Activated T-helper 1 cell treated with anti-CD3 and anti-CD28 coated beads, Interleukin-12 subunit alpha, Interleukin-12 subunit beta, Interleukin-2, Interleukin-4 antibody, amounts not matched to agents 30 ng/mL and 10 ng/mL and 1 ng/mL, durations not matched to agents 14 hours and 24 hours and 36 hours (primary cell): ENCODE measurements at regions not wholly inside any gene's neighbourhood (a gene's known extent, or its start where the extent isn't known, plus 50 kb on each side); places are given as distances from the start of the nearest gene placed in this dataset.

Source experiments
- DNase-seq: peaks from one replicate; pipeline ENCODE4 v3.0.0; 2021; ENCODE audit warnings: low spot score
- H3K27ac Mint-ChIP-seq: one replicate; pipeline ENCODE4 v1.8.0; 2021; ENCODE audit warnings: mild to moderate bottlenecking, mixed read lengths
- H3K27me3 Mint-ChIP-seq: one replicate; pipeline ENCODE4 v1.8.0; 2022; ENCODE audit warnings: mild to moderate bottlenecking, moderate library complexity, mixed read lengths; ENCODE audit not compliant: insufficient read depth
- H3K36me3 Mint-ChIP-seq: one replicate; pipeline ENCODE4 v1.8.0; 2021; ENCODE audit warnings: low read depth, mixed read lengths
- H3K4me1 Mint-ChIP-seq: one replicate; pipeline ENCODE4 v1.8.0; 2021; ENCODE audit warnings: low read depth, mixed read lengths
- H3K4me3 Mint-ChIP-seq: one replicate; pipeline ENCODE4 v1.8.0; 2021; ENCODE audit warnings: mild to moderate bottlenecking, moderate library complexity, mixed read lengths
- H3K9me3 Mint-ChIP-seq: one replicate; pipeline ENCODE4 v1.8.0; 2021; ENCODE audit warnings: mixed read lengths
- intact Hi-C: fragments of 100-400 bp; cut with micrococcal nuclease; formaldehyde crosslinking; loops from one replicate; pipeline ENCODE4 v1.15.1; 2024

DNA sequence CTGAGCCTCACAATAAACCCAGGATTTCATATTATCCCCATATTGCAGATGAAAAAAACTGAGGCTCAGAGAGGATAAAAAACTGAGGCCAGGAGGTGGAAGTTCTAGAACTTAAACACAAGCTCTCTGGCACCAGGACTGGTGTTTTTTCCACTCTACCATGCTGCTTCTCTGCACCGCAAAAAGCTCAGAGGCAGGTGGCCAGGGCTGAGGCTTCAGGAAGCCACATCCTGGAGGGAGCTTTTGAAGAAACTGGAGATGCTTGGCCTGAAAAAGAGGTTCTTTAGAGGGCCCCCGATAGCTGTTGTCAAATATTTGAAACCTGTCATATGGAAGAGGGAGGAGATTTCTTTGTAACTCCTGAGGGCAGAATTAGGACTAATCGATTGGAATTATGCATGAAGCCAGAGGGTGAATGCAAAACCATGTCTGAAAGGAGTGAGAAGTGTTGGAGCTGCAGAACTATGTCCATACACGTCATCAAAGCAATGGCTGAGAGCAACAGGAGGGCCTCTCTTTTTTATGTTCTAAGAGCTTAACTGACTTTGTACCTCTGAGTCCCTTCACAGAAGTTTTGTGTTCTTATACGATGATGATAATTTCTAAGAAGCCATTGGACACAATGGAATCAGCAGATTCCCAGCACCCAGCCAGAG, 448.6 kb downstream of the FUT8 start:
- Mint-ChIP-seq H3K36me3 (peaks cover 9% of the 10 kb centered on the region), H3K4me1 (peaks cover 63% of the 10 kb centered on the region), H3K4me3 (peak overlapping the region; percentile 48), H3K27me3 (no peaks in the 10 kb centered on the region), H3K9me3 (peaks cover 9% of the 10 kb centered on the region), H3K27ac (peak overlapping the region; percentile 74)
- intact Hi-C loops = loop anchor here (1.0 to 2.0 kb wide), 2 partner anchors 11 to 14 kb away; no protein-coding TSS in a partner anchor
- DNase-seq = peak; percentile 43

DNA sequence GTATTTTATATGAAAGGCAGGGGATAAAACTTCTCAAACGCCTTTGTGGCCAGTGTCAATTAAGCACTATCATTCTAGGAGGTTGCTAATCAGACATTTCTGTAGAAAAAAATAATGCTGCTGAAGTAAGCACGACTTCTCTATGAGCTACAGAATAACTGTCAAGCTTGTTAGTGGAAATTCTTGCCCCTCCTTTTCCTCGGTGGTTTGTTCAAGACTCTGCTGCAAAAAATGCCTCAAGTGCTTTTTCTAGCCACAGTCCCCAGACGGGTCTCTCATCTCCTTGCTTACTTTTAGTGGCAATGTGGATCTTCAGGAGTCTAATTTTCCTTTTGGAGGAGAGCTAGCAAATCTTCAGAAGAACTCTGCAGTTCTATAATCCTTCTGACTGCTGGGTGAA, 452.0 kb downstream of the FUT8 start:
- H3K4me3 Mint-ChIP-seq = no peak overlapping the region
- H3K27ac Mint-ChIP-seq = no peak overlapping the region
- H3K9me3 Mint-ChIP-seq = no peaks in the 10 kb centered on the region
- H3K27me3 Mint-ChIP-seq = no peaks in the 10 kb centered on the region
- H3K36me3 Mint-ChIP-seq = peaks cover 6% of the 10 kb centered on the region
- DNase-seq = no peak
- H3K4me1 Mint-ChIP-seq = peaks cover 58% of the 10 kb centered on the region
- intact Hi-C loops = no loop called here

DNA sequence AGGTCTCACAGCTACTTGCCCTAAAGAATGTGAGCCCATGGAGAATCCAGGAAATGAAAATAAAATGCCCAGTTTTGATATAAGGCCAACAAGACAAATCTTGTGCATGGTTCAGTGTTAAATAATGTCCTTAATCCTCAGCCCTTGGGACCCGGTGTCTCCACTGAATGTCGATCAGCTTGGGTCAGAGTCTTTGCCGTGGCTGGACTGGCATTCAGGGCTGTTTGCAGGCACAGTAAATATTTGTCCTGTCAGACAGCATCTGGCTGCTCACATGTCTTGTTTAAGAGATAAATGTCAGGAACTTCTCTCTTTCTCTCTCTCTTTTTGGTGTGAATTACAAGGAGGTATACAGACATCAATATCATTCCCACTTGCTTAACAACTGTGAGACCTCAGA, 452.5 kb downstream of the FUT8 start:
- Mint-ChIP-seq H3K9me3 (no peaks in the 10 kb centered on the region), H3K27me3 (no peaks in the 10 kb centered on the region), H3K27ac (no peak overlapping the region), H3K36me3 (peaks cover 6% of the 10 kb centered on the region), H3K4me1 (peaks cover 55% of the 10 kb centered on the region), H3K4me3 (no peak overlapping the region)
- DNase-seq = no peak
- intact Hi-C loops = no loop called here

DNA sequence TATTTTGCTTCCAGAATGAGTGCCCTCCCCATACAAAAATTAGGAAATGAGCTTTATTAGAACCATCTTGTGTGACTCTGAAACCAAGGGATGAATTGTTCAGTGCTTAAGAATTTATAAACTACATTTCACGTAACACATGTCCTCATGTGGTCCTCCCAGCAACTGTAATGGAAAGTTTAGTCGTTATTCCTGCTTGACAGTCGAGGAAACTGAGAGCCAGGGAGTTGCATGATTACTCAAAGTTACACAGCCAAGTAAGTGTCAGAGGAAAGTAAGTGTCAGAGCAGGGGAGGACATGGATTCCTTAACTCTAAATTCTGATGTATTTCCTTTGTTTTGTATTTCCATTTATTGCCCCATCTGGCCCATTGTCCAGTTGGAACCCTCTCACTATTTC, 453.9 kb downstream of the FUT8 start:
- H3K36me3 Mint-ChIP-seq = peaks cover 6% of the 10 kb centered on the region
- no peak overlapping the region for H3K4me3 Mint-ChIP-seq
- peaks cover 41% of the 10 kb centered on the region for H3K4me1 Mint-ChIP-seq
- H3K27me3 Mint-ChIP-seq = no peaks in the 10 kb centered on the region
- H3K9me3 Mint-ChIP-seq = no peaks in the 10 kb centered on the region
- H3K27ac Mint-ChIP-seq = no peak overlapping the region
- no peak for DNase-seq
- intact Hi-C loops = no loop called here

DNA sequence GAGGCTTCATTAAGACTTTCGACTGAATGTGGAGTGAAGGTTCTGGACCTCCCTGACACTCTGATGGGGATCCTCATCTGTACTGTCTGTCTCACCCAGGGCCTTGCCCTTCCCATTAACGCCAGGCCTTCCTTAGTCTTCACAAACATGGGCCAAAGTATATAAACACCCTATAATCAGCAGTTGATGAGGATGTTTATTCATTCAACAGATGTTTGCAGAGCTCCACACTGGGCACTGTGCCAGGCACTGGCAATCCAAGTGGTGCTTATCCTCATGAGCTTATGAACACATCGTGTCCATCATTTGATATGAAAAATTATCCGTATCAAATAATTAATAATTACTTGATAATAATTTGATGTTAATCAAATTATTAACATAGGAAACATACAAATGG, 454.4 kb downstream of the FUT8 start:
- Mint-ChIP-seq H3K36me3 (peaks cover 5% of the 10 kb centered on the region), H3K27me3 (no peaks in the 10 kb centered on the region), H3K4me1 (peaks cover 36% of the 10 kb centered on the region), H3K27ac (no peak overlapping the region), H3K4me3 (no peak overlapping the region), H3K9me3 (no peaks in the 10 kb centered on the region)
- DNase-seq = no peak
- intact Hi-C loops = no loop called here

DNA sequence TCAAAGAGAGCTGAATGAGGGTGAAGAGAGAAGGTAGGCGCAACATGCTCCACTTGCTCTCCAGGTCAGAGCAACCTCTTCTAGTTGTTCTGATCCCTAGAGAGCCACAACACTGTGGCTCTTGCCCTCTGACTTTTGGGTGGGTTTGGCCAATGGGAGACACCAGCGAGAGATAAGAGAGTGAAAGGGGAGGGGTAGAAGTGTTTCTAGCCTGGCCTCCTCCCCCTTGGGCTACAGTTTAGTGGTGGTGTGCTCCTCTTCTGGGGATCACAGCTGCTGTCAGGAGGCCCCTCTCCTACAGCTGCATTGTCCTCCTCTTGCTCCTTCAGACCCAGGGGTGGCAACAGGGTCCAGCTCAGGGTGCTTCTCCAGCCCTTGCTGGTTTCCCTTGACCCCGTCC, 454.8 kb downstream of the FUT8 start:
- Mint-ChIP-seq H3K27me3 (no peaks in the 10 kb centered on the region), H3K9me3 (no peaks in the 10 kb centered on the region), H3K4me3 (no peak overlapping the region), H3K36me3 (peaks cover 3% of the 10 kb centered on the region), H3K27ac (no peak overlapping the region), H3K4me1 (peaks cover 32% of the 10 kb centered on the region)
- DNase-seq = no peak
- intact Hi-C loops = no loop called here

DNA sequence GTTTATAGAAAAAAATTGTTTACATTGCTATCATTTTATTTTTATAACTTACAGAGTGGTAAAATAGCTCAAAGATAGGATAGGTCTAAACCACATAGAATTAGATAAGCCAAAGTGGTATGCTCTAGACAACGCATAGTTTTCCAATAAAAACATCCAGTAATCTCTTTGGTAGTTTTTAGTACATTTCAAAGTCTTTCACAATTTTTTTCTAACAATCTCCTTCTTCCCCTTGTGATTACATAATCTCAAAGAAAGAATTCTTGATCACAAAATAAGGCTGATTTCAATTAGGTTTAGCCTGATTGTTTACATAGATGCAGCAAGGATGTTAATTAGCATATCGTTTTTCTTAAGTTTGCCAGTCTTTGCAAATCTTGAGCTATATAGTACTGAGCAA, 460.0 kb downstream of the FUT8 start:
- H3K4me1 Mint-ChIP-seq = no peaks in the 10 kb centered on the region
- no peak overlapping the region for H3K27ac Mint-ChIP-seq
- no peak for DNase-seq
- no peaks in the 10 kb centered on the region for H3K9me3 Mint-ChIP-seq
- peaks cover 1% of the 10 kb centered on the region for H3K36me3 Mint-ChIP-seq
- intact Hi-C loops = no loop called here
- H3K4me3 Mint-ChIP-seq = no peak overlapping the region
- H3K27me3 Mint-ChIP-seq = no peaks in the 10 kb centered on the region

DNA sequence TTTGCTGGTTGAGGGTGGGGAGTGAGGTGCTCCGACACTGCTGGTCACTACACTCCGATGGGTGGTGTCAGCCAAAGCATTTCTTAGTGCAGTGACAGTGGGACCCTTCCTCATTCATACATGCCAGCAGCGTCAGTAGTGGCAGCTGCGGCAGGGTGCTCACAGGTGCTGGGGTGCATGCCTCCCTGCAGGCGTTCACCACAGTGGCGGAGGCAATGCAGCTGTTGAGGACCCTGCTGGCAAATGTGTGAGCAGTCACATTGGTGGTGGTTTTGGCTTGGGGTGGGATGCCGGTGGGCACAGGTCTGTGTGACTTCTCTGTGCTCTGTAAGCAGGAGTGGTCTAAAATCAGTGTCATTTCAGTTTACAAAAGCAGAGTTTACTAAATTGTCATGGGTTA, 464.6 kb downstream of the FUT8 start:
- H3K4me1 Mint-ChIP-seq = peaks cover 5% of the 10 kb centered on the region
- intact Hi-C loops = loop anchor here (5.0 kb wide), 1 partner anchor 50 kb away; no protein-coding TSS in a partner anchor
- peaks cover 7% of the 10 kb centered on the region for H3K36me3 Mint-ChIP-seq
- H3K9me3 Mint-ChIP-seq = peaks cover 4% of the 10 kb centered on the region
- H3K27ac Mint-ChIP-seq = peak overlapping the region; percentile 15
- no peak overlapping the region for H3K4me3 Mint-ChIP-seq
- H3K27me3 Mint-ChIP-seq = no peaks in the 10 kb centered on the region
- no peak for DNase-seq

DNA sequence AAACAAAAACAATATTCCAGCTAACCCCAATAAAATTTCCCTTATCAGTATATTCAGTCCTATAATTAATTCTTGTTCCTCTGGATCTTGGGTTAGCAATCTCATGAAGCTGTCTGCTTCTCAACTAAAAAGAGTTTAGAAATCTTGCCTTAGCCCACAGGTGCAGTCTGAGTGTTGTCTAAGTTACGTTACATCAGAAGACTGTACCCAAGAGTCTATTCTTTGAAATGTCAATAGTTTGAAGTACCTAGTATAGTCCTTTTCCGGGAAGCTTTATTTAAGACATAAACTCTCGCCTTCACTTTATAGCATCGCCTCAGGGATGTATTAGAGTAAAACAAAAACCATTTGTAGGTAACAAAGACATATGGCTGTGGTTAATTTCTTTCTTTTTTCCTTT, 465.1 kb downstream of the FUT8 start:
- Mint-ChIP-seq H3K27me3 (no peaks in the 10 kb centered on the region), H3K36me3 (peaks cover 7% of the 10 kb centered on the region), H3K4me3 (no peak overlapping the region), H3K4me1 (peaks cover 5% of the 10 kb centered on the region), H3K9me3 (peaks cover 6% of the 10 kb centered on the region), H3K27ac (peak overlapping the region; percentile 55)
- DNase-seq = no peak
- intact Hi-C loops = loop anchor here (2.0 to 5.0 kb wide), 2 partner anchors 31 to 50 kb away; no protein-coding TSS in a partner anchor

DNA sequence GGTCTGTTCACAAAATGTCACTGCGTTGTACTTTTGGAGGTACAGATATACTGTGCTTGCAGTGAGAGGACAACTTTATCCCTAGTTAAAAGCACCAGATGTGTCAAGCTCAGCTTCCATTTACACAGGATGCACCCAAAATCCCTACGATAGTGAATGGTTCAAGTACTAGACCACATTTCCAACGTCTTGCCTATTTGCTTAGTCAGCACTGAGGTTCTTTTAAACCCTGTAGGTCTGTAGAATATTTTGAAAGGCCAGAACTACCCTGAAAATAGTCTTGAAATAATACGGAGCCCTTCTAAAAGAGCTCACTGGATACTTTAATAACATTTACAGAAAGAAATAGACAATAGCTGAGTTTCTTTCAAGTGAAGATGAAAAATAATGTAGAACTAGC, 466.1 kb downstream of the FUT8 start:
- peaks cover 11% of the 10 kb centered on the region for H3K9me3 Mint-ChIP-seq
- no peak overlapping the region for H3K27ac Mint-ChIP-seq
- H3K36me3 Mint-ChIP-seq = peaks cover 10% of the 10 kb centered on the region
- intact Hi-C loops = loop anchor here (2.0 to 5.0 kb wide), 2 partner anchors 32 to 49 kb away; no protein-coding TSS in a partner anchor
- no peak for DNase-seq
- peaks cover 5% of the 10 kb centered on the region for H3K4me1 Mint-ChIP-seq
- no peaks in the 10 kb centered on the region for H3K27me3 Mint-ChIP-seq
- H3K4me3 Mint-ChIP-seq = no peak overlapping the region

DNA sequence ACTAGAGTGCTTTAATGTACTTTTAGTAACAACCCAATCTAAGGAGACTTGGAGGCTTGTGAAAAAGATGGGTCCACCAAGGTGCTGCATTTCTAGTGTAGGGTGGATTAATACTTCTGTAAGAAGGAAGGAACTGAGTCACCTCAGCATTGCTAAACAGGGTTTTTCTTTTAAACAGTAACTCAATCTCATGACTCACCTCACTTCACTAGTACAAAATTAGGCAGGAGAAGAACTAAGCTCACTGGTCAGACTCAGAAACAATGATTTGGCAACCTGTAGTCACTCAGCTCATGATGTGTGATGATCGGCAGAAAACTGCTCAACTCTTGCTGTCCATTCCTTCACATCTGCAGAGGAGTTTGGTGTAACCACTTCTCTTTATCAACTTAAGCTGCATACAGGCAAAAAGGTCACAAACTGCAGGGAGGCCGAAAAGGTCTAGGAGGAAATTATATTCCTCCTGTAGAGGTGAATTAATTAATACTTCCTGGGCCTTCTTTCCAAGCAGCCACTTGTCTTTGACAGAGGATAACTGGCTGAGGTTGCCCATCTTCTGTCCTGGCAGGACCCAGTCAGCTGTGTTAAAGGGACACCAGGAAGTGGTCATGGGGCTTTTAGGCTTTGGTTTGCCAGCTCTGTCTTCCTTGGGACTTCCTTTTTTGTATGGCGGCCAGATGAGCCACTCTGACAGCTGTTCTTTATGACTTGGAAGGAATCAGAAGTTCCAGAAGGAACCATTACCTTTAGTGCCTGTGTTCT, 466.9 kb downstream of the FUT8 start:
- Mint-ChIP-seq H3K36me3 (peaks cover 10% of the 10 kb centered on the region), H3K4me1 (peaks cover 5% of the 10 kb centered on the region), H3K27ac (peak overlapping the region; percentile 18), H3K4me3 (no peak overlapping the region), H3K9me3 (peaks cover 17% of the 10 kb centered on the region), H3K27me3 (no peaks in the 10 kb centered on the region)
- intact Hi-C loops = loop anchor here (1.0 to 5.0 kb wide), 4 partner anchors 29 to 71 kb away; no protein-coding TSS in a partner anchor
- DNase-seq = no peak

DNA sequence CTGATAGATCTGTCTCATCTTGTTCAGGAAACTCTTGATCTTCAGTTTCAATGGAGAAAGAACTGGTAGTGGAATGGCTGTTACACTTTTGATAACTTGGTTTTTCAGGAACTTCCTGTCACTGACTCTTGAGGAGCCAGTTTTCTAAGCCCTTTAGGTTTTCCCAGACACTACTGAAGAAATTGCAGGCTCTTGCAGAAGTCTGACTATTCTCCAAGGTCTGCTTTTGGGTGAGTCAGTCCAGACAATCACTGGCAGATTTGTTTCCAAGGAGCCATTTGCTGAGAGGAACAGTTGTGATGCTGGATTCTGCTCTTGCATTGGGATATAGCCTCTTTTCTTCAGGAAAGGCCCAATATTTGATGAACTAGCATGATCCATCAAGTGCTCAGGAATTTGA, 468.0 kb downstream of the FUT8 start:
- peaks cover 17% of the 10 kb centered on the region for H3K9me3 Mint-ChIP-seq
- H3K4me3 Mint-ChIP-seq = no peak overlapping the region
- peaks cover 3% of the 10 kb centered on the region for H3K27me3 Mint-ChIP-seq
- peaks cover 5% of the 10 kb centered on the region for H3K4me1 Mint-ChIP-seq
- no peak for DNase-seq
- peaks cover 10% of the 10 kb centered on the region for H3K36me3 Mint-ChIP-seq
- peak overlapping the region; percentile 49 for H3K27ac Mint-ChIP-seq
- intact Hi-C loops = no loop called here

DNA sequence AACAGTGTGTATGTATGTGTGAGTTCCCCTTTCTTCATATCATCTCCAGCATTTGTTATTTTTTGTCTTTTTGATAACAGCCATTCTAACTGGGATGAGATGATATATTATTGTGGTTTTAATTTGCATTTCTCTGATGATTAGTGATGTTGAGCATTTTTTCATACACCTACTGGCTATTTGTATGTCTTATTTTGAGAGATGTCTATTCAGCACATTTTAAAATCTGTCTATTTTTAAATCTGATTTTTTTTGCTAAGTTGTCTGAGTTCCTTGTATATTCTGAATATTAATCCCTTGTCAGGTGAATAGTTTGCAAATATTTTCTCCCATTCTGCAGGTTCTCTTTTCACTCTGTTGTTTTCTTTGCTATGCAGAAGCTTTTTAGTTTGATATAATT, 469.1 kb downstream of the FUT8 start:
- Mint-ChIP-seq H3K4me3 (no peak overlapping the region), H3K4me1 (peaks cover 5% of the 10 kb centered on the region), H3K9me3 (peaks cover 17% of the 10 kb centered on the region), H3K27me3 (peaks cover 6% of the 10 kb centered on the region), H3K36me3 (peaks cover 10% of the 10 kb centered on the region), H3K27ac (no peak overlapping the region)
- intact Hi-C loops = no loop called here
- DNase-seq = no peak
